ENCODE measurements at regions not wholly inside any gene's neighbourhood (a gene's known extent, or its start where the extent isn't known, plus 50 kb on each side); places are given as distances from the start of the nearest gene placed in this dataset.

DNA sequence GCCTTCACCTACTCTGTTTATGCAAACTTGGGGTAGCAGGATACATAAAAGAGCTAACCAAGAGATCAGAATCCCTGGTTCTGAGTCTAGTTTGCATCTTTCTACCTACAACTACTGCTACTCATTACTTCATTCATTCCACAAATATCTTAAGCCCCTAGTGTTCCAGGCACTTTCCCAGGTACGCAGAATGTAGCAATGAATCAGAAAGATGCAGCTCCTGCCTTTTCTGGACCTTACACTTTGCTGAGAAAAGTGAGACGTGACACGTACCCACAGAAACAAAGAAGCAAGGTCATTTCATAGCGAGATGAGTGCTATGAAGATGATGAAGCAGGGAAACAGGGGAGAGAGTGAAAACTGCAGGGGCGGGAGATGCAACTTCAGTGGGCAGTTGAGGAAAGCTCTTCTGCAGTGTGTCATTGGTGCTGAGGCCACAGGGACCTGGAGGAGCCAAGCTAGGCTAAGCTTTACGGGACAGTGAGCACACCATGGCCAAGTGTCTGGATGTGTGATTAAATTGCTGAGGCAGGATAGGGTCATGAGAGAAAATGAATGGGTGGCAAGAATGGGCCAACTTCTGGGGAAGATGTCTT is 167.9 kb downstream of the TNFSF18 start:
- TF ChIP-seq, protein P1, sequence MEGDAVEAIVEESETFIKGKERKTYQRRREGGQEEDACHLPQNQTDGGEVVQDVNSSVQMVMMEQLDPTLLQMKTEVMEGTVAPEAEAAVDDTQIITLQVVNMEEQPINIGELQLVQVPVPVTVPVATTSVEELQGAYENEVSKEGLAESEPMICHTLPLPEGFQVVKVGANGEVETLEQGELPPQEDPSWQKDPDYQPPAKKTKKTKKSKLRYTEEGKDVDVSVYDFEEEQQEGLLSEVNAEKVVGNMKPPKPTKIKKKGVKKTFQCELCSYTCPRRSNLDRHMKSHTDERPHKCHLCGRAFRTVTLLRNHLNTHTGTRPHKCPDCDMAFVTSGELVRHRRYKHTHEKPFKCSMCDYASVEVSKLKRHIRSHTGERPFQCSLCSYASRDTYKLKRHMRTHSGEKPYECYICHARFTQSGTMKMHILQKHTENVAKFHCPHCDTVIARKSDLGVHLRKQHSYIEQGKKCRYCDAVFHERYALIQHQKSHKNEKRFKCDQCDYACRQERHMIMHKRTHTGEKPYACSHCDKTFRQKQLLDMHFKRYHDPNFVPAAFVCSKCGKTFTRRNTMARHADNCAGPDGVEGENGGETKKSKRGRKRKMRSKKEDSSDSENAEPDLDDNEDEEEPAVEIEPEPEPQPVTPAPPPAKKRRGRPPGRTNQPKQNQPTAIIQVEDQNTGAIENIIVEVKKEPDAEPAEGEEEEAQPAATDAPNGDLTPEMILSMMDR (IDR thresholded peaks at IDR 0.05): no peak
- TF ChIP-seq POLR2A (IDR thresholded peaks at IDR 0.05): no peak
